DND-41 (cell line): ENCODE measurements at regions not wholly inside any gene's neighbourhood (a gene's known extent, or its start where the extent isn't known, plus 50 kb on each side); places are given as distances from the start of the nearest gene placed in this dataset.

Experiments used
- ATAC-seq: fragments of 200-7000 bp; cut with Tn5 transposase; 3 replicates; pipeline ENCODE4 v1.9.1; 2021; ENCODE audit warnings: low read depth; ENCODE audit not compliant: insufficient read depth
- DNase-seq: peaks from one replicate; pipeline ENCODE4 v3.0.0-alpha.2; 2020
- H2AFZ ChIP-seq: 2 replicates; pipeline ENCODE4 v1.6.0; 2012; ENCODE audit warnings: low read depth, low read length
- H3K27ac ChIP-seq: 2 replicates; pipeline ENCODE4 v1.5.1; 2012; ENCODE audit warnings: low read length, inconsistent platforms
- H3K27me3 ChIP-seq: fragments of 200-600 bp; sonication (generic); 2 replicates; pipeline ENCODE4 v1.6.0; 2012; ENCODE audit warnings: low read length, mild to moderate bottlenecking, inconsistent platforms; ENCODE audit not compliant: insufficient read depth, poor library complexity
- H3K36me3 ChIP-seq: 2 replicates; pipeline ENCODE4 v1.5.1; 2012; ENCODE audit warnings: low read length, inconsistent platforms; ENCODE audit not compliant: insufficient read depth
- H3K4me1 ChIP-seq: 2 replicates; pipeline ENCODE4 v1.5.1; 2012; ENCODE audit warnings: mild to moderate bottlenecking, low read length; ENCODE audit not compliant: insufficient read depth
- H3K4me2 ChIP-seq: 2 replicates; pipeline ENCODE4 v1.6.0; 2012; ENCODE audit warnings: mild to moderate bottlenecking, moderate library complexity, low read length, inconsistent platforms; ENCODE audit not compliant: insufficient read depth
- H3K4me3 ChIP-seq, 2 experiments: fragments of 200-600 bp in 1 of 2; shearing (Covaris generic) in 1 of 2; 2 replicates each; pipeline ENCODE4 v1.5.1; 2012 to 2016; ENCODE audit warnings: inconsistent platforms in 2 of 2, low read length in 2 of 2, mild to moderate bottlenecking in 2 of 2, low read depth in 1 of 2, moderate library complexity in 1 of 2
- H3K79me2 ChIP-seq: 2 replicates; pipeline ENCODE4 v1.6.0; 2012; ENCODE audit warnings: low read length, inconsistent platforms; ENCODE audit not compliant: insufficient read depth
- H3K9ac ChIP-seq: 2 replicates; pipeline ENCODE4 v1.6.0; 2012; ENCODE audit warnings: low read depth, mild to moderate bottlenecking, inconsistent platforms, low read length, moderate library complexity
- H3K9me3 ChIP-seq: 2 replicates; pipeline ENCODE4 v1.5.1; 2012; ENCODE audit warnings: low read length, moderate library complexity, mild to moderate bottlenecking, inconsistent platforms; ENCODE audit not compliant: insufficient read depth, severe bottlenecking
- H4K20me1 ChIP-seq: 2 replicates; pipeline ENCODE4 v1.6.0; 2012; ENCODE audit warnings: low read length; ENCODE audit not compliant: insufficient read depth
- CTCF ChIP-seq: IDR thresholded peaks from 2 replicates; pipeline ENCODE4 v1.5.1; 2012; ENCODE audit warnings: borderline replicate concordance, low read length, moderate library complexity, mild to moderate bottlenecking; ENCODE audit not compliant: poor library complexity, severe bottlenecking; ENCODE audit errors: extremely low read depth
- EZH2 ChIP-seq: IDR thresholded peaks from 3 replicates; pipeline ENCODE4 v1.6.1; 2012; ENCODE audit warnings: borderline replicate concordance, low read depth, mild to moderate bottlenecking, moderate library complexity, low read length, inconsistent platforms; ENCODE audit not compliant: severe bottlenecking

DNA sequence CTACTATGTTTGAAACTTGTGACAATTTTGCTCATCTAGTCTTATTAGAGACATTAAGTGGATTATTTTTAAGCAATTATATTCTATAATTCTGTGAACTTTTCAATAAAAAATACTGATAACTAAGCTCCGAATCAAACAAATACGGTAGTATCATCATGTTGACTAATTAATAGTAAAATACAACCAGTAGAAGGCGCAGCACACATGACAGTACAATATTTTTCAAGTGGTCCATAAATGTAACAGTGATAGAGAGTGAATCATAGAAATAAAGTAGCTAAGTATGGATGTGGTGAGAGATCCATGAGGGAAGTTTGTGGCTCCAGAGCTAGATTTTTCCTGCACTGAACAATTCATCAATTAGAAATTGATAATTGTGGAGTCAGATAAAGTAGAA, 666.2 kb downstream of the KCTD8 start:
- no peak for ATAC-seq
- no peak for TF ChIP-seq EZH2
- no peak for TF ChIP-seq CTCF
- no peak for DNase-seq
- Histone ChIP-seq H3K9ac (no peak overlapping the region), H3K79me2 (no peaks in the 10 kb centered on the region), H3K36me3 (no peaks in the 10 kb centered on the region), H3K27ac (no peak overlapping the region), H3K4me1 (no peaks in the 10 kb centered on the region), H3K27me3 (no peaks in the 10 kb centered on the region), H2AFZ (no peak overlapping the region), H4K20me1 (no peaks in the 10 kb centered on the region), H3K4me3 (no peak overlapping the region), H3K4me2 (no peak overlapping the region), H3K9me3 (no peaks in the 10 kb centered on the region)

DNA sequence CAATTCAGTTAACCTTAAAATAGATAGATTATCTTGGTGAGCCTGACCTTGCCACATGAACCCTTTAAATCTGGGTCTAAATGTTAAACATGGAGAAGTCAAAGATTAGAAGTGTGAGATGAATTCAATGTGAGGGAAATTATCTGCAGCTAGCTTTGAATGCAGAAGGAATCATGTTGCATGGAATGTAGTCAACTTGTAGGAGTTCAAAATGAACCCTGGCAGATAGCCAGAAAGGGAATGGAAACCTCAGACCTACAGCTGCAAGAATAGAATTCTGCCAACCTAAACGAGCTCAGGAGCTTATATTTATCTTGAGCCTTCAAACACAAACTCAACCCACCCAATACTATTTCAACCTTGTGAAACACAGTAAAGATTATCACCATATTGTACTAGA, 632.5 kb downstream of the KCTD8 start:
- H3K4me2 ChIP-seq, result no peak overlapping the region
- no peak overlapping the region for H2AFZ ChIP-seq
- no peak overlapping the region for H3K9ac ChIP-seq
- no peak overlapping the region for H3K27ac ChIP-seq
- no peaks in the 10 kb centered on the region for H3K9me3 ChIP-seq
- H3K36me3 ChIP-seq, result no peaks in the 10 kb centered on the region
- no peak for DNase-seq
- H3K4me3 ChIP-seq, result no peak overlapping the region
- no peaks in the 10 kb centered on the region for H3K79me2 ChIP-seq
- no peak for ATAC-seq
- H3K4me1 ChIP-seq, result no peaks in the 10 kb centered on the region
- no peaks in the 10 kb centered on the region for H3K27me3 ChIP-seq
- no peaks in the 10 kb centered on the region for H4K20me1 ChIP-seq
- TF ChIP-seq CTCF (no peak), EZH2 (no peak)

- H3K4me1 ChIP-seq, result no peaks in the 10 kb centered on the region
- no peaks in the 10 kb centered on the region for H4K20me1 ChIP-seq
- H3K9ac ChIP-seq, result no peak overlapping the region
- no peak overlapping the region for H3K27ac ChIP-seq
- no peaks in the 10 kb centered on the region for H3K79me2 ChIP-seq
- no peak overlapping the region for H3K4me3 ChIP-seq
- H3K27me3 ChIP-seq, result no peaks in the 10 kb centered on the region
- ATAC-seq, result no peak
- no peak for DNase-seq
- TF ChIP-seq EZH2, result no peak
- no peak for TF ChIP-seq CTCF
- no peak overlapping the region for H3K4me2 ChIP-seq
- H3K9me3 ChIP-seq, result no peaks in the 10 kb centered on the region
- no peak overlapping the region for H2AFZ ChIP-seq
- H3K36me3 ChIP-seq, result no peaks in the 10 kb centered on the region
These were observed 626.0 kb downstream of the KCTD8 start for GRCh38 chr4:43822621-43823020.

- DNase-seq (no peak), ATAC-seq (no peak)
- Histone ChIP-seq H3K9ac (no peak overlapping the region), H3K27ac (no peak overlapping the region), H4K20me1 (no peaks in the 10 kb centered on the region), H3K4me2 (no peak overlapping the region), H3K27me3 (no peaks in the 10 kb centered on the region), H2AFZ (no peak overlapping the region), H3K79me2 (no peaks in the 10 kb centered on the region), H3K36me3 (no peaks in the 10 kb centered on the region), H3K9me3 (no peaks in the 10 kb centered on the region), H3K4me1 (no peaks in the 10 kb centered on the region), H3K4me3 (no peak overlapping the region)
- TF ChIP-seq EZH2 (no peak), CTCF (no peak)
These were observed 612.7 kb downstream of the KCTD8 start for GRCh38 chr4:43835869-43836268.
